Duodenal mucosa (tissue), 2 donors: ENCODE measurements at regions not wholly inside any gene's neighbourhood (a gene's known extent, or its start where the extent isn't known, plus 50 kb on each side); places are given as distances from the start of the nearest gene placed in this dataset.
"Not testable (repeated sequence)": the region's sequence is repeated elsewhere in the genome, so short reads cannot be mapped to it uniquely, and the experiment has no call there.

Experiments
- H3K27ac ChIP-seq: one replicate; pipeline ENCODE4 v1.7.0; 2013; ENCODE audit warnings: low read depth, low read length
- H3K27me3 ChIP-seq, 2 donors: one replicate each; pipeline ENCODE4 v1.7.0; 2013; ENCODE audit warnings: low read length in 2 of 2, control low read depth in 1 of 2; ENCODE audit not compliant: insufficient read depth in 2 of 2, control insufficient read depth in 1 of 2
- H3K36me3 ChIP-seq, 2 donors: one replicate each; pipeline ENCODE4 v1.7.0; 2013; ENCODE audit warnings: low read length in 2 of 2, control low read depth in 1 of 2; ENCODE audit not compliant: insufficient read depth in 2 of 2, control insufficient read depth in 1 of 2
- H3K4me1 ChIP-seq, 2 donors: one replicate each; pipeline ENCODE4 v1.7.0; 2013; ENCODE audit warnings: low read length in 2 of 2, control low read depth in 1 of 2; ENCODE audit not compliant: insufficient read depth in 2 of 2, control insufficient read depth in 1 of 2
- H3K4me3 ChIP-seq, 2 donors: one replicate each; pipeline ENCODE4 v1.7.0; 2013; ENCODE audit warnings: low read length in 2 of 2, low read depth in 1 of 2
- H3K9ac ChIP-seq, 2 donors: one replicate each; pipeline ENCODE4 v1.7.0; 2013; ENCODE audit warnings: low read length in 2 of 2, low read depth in 1 of 2
- H3K9me3 ChIP-seq, 2 donors: one replicate each; pipeline ENCODE4 v1.7.0; 2013; ENCODE audit warnings: low read length in 2 of 2, control low read depth in 1 of 2; ENCODE audit not compliant: control insufficient read depth in 1 of 2

DNA sequence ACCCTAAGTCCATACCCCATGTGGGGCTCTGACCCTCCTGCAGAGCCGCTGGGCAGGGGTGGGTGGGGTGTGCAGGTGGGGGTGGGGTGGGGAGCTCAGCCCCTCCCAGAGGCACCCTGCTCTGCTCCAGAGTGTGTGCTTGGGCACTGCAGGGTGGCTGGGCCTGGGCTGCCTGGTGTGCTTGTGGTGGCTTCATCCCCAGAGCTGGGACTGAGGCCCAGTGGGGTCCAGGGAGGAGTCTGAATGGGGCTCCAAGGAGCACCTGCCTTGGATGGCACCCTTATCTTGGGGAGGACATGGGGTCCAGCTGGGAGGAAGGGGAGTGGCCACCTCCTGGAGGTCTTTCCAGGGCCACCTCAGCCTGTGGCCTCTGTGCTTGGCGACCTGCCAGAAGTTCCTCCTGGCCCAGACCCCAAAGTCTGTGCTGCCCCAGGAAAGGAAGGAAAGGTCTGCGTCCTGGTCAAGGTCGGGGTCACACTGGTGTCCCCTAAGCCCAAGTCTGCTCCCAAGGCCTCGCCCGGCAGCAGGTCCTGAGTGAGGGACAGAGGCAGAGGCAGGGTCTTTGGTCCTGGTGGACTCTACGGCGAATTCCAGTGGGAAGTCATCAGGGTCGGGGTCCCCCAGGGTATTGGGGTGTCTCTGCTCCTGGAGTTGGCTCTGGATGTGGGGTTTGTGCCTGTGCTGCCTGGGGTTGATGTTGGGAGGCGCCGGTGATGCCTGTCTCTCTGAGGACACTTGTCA, 373.4 kb downstream of the TMEM121 start:
- Histone ChIP-seq H3K27ac (no peak overlapping the region), H3K9me3 (no peaks in the 10 kb centered on the region), H3K4me3 (no peak overlapping the region)

DNA sequence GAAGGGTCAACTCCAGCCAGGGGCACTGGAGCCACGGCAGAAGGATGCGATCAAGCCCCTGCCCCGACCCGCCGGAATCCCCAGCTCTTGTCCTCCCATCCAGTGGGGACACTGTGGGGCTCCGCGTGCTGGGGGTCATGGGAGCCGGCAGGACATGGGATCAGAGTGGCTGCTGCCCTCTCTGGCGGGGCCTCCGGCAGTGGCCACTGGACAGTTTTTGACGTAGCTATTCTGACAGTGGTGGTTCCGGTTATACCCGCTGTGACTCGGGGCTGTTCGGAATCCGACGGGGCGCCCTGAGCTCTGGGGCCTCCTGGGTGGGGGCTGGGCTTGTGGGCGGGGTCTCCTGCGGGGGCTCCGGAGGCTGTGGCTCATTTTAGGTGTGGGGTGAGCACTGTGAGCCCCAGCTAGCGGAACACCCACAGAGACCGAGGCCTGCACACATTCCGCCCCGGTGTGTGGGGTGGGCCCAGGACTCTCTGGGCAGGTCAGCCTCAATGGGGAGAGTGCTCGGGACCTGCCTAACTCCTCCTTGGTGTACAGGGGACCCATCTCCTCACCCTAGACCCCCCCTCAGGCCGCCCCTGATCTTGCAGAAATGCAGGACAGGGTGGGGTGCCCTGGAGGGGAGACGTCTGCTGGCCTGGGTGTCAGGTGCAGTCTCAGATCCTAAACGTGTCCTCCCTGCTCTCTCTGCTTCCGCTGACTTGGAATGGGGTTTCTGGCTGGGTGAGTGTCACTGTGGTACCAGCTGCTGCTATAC, 374.2 kb downstream of the TMEM121 start:
- no peaks in the 10 kb centered on the region for H3K27me3 ChIP-seq
- no peaks in the 10 kb centered on the region for H3K36me3 ChIP-seq
- no peak overlapping the region for H3K27ac ChIP-seq
- H3K4me3 ChIP-seq, result no peak overlapping the region
- no peaks in the 10 kb centered on the region for H3K4me1 ChIP-seq
- no peak overlapping the region for H3K9ac ChIP-seq
- H3K9me3 ChIP-seq, result no peaks in the 10 kb centered on the region

More for the DNA sequence above, 373.4 kb downstream of the TMEM121 start:
- H3K27me3 ChIP-seq, result no peaks in the 10 kb centered on the region
- no peaks in the 10 kb centered on the region for H3K36me3 ChIP-seq
- H3K9ac ChIP-seq, result no peak overlapping the region
- no peaks in the 10 kb centered on the region for H3K4me1 ChIP-seq

DNA sequence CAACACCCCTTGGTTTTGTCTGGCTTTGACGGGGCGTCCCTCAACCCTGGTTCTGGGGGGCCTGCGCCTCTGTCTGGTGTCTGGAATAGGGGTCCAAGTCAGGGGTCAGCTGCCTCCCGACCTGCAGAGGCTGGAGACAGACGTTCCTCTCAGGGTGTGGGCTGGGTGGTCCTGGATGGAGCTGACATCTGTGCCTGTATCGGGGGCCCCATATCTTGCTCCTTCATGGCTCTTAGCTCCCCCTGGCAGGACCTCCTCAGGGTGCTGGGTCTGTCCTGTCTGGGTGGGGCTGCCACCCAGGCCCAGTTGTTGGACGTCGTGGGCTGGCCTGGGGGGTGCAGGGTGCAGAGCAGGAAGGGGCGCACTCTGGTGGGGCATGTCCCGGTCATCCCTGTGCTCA, 374.8 kb downstream of the TMEM121 start:
- H3K9me3 ChIP-seq, result no peaks in the 10 kb centered on the region
- H3K9ac ChIP-seq, result no peak overlapping the region
- no peaks in the 10 kb centered on the region for H3K27me3 ChIP-seq
- H3K4me3 ChIP-seq, result no peak overlapping the region
- no peaks in the 10 kb centered on the region for H3K36me3 ChIP-seq
- no peaks in the 10 kb centered on the region for H3K4me1 ChIP-seq
- H3K27ac ChIP-seq, result no peak overlapping the region

DNA sequence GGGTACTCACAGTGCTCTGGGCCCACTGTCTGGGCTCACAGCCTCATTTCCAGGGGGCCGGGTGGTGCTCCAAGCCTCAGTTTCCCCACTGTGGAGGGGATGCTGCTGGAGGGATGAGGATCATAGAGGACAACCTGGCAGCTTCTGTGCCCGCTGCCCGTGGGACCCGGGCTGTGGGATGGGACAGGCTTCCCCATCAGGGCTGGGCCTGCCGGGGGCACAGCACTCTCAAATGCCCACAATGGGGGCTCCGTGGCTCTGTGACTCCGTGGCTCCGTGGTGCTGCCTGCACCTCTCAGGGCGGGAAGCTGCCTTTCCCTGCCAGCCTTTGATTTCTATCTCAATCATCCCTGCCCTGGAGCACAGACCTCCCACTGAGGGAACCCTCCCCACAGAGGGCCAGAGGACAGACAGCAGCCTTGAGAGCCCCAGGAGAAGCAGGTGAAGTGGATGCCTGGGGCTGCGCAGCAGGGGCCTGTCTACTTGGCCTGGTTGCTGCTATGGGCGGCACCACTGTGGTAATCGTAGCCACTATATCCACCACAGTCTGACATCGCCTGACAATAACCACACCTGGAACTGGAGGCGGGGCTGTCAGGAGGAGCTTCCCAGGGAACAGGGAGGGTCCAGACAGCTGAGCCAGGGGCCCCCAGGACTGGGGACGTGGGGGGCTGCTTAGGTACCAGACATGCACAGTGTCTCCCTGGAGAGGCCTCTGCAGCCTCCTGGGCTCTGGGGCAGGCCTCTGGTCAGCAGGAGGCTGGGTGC, 375.9 kb downstream of the TMEM121 start:
- Histone ChIP-seq H3K4me3 (no peak overlapping the region), H3K36me3 (no peaks in the 10 kb centered on the region), H3K9me3 (no peaks in the 10 kb centered on the region), H3K27ac (no peak overlapping the region), H3K27me3 (no peaks in the 10 kb centered on the region), H3K4me1 (no peaks in the 10 kb centered on the region), H3K9ac (no peak overlapping the region)

DNA sequence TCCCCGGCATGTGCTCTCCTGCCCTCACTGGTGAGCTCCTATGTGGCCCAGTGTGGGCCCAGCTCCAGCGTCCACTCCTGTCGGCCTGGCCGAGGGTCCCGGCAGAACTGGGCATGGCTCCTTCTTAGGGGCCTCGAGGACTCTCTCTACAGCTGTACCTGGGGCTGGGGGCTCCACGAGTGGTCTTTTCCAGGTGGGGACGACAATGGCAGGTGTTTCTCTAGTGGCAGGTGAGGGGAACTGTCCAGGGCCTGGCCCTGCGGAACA, 376.4 kb downstream of the TMEM121 start:
- H3K27ac ChIP-seq, H3K9ac ChIP-seq, H3K27me3 ChIP-seq, H3K9me3 ChIP-seq, H3K4me3 ChIP-seq, H3K36me3 ChIP-seq, H3K4me1 ChIP-seq: not testable (repeated sequence)

DNA sequence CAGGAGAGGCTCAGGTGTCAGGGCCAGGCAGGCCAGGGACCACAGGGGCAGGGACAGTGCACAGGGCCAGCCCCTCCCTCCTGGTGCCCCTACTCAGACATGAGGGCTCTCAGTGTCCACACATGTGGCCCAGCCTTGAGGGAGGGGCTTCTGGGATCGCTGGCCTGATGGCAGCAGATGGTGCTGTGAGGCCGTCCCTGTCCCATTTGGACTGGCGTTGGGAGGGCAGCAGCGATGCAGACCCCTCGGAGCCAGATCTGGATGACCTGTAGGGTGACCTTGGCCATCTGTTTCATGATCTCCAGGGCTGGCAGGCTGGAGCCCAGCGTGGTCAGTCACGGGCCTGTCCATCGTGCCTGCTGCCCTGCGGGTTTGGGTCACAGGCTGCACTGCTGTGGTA, 377.6 kb downstream of the TMEM121 start:
- no peaks in the 10 kb centered on the region for H3K27me3 ChIP-seq
- no peaks in the 10 kb centered on the region for H3K36me3 ChIP-seq
- H3K9me3 ChIP-seq, result no peaks in the 10 kb centered on the region
- no peak overlapping the region for H3K9ac ChIP-seq
- no peaks in the 10 kb centered on the region for H3K4me1 ChIP-seq
- H3K4me3 ChIP-seq, result no peak overlapping the region
- no peak overlapping the region for H3K27ac ChIP-seq

DNA sequence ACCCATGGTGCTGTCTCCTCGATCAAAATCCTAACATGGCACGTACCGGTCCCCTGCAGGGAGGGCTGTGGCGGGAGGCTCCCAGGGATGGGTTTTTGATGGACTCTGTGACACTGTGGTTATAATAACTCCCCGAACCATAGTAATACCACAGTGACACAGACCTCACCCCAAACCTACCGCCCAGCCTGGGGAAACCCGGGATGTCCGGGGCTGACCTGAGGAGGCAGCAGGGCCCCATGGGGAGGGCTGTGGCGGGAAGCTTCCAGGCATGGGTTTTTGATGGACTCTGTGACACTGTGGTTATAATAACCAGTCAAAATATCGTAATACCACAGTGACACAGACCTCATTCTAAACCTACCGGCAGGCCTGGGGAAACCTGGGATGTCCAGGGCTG, 378.0 kb downstream of the TMEM121 start:
- Histone ChIP-seq H3K4me1 (no peaks in the 10 kb centered on the region), H3K4me3 (no peak overlapping the region), H3K9ac (no peak overlapping the region), H3K9me3 (no peaks in the 10 kb centered on the region), H3K36me3 (no peaks in the 10 kb centered on the region), H3K27ac (no peak overlapping the region), H3K27me3 (no peaks in the 10 kb centered on the region)

DNA sequence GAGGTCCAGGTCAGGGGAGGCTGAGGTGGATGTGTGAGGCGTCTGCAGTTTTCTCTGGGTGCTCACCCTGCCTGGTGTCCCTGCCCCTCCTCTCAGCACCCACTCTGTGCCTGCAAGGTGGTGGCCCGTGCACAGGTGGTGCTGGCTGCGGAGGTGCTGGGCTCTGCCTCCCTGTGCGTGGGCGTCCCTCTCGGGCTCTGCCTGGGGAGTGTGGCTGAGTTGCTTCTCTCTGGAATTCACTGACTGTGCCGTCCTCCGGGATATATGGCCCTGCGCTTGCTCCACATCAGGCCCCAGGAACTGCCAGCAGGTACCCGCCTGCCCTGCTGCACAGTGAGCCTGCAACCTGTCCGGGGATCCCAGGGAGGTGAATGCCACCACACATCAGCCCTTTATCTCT, 379.1 kb downstream of the TMEM121 start:
- Histone ChIP-seq H3K27me3 (no peaks in the 10 kb centered on the region), H3K9ac (no peak overlapping the region), H3K9me3 (no peaks in the 10 kb centered on the region), H3K36me3 (no peaks in the 10 kb centered on the region), H3K27ac (no peak overlapping the region), H3K4me3 (no peak overlapping the region), H3K4me1 (no peaks in the 10 kb centered on the region)

DNA sequence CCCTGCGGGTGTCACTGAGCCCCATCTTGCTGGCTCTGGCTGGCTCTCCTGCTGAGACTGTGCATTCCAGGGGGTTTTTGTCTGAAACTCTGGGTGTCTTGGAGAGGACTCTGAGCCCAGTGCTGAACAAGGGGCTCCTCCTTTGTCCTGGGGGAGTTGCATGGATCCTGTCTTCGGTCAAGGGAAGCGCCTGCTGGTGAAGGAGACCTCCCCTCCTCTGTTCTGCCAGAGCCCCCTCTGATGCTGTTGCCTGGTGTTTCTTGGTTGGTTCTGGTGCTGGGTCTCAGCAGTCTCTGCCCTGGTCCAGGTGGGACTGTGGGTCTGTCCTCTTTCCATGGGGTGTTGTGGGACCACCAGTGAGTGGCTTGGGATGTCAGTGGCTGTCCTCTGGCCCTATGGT, 380.9 kb downstream of the TMEM121 start:
- Histone ChIP-seq H3K27ac (no peak overlapping the region), H3K9me3 (no peaks in the 10 kb centered on the region), H3K9ac (no peak overlapping the region), H3K4me1 (no peaks in the 10 kb centered on the region), H3K27me3 (no peaks in the 10 kb centered on the region), H3K4me3 (no peak overlapping the region), H3K36me3 (no peaks in the 10 kb centered on the region)

DNA sequence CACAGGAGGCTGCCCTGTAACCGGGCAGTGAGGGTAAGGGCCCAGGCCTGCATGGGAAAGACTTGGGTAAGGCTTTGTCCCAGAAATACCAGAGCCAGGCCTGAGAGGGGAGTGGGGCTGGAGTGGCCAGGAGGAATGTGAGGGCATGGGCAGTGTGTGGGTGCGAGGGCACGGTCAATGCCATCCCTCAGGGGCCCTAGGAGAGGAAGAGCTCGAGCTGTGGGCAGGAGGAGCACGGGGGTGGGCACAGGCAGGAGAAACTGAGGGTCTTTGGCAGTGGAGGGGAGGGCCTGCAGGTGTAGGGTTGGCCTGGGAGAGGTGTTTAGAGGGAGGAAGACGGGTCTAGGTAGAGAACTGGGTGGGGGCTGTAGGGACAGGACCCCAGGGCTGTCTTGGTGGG, 381.6 kb downstream of the TMEM121 start:
- no peaks in the 10 kb centered on the region for H3K4me1 ChIP-seq
- no peak overlapping the region for H3K27ac ChIP-seq
- no peaks in the 10 kb centered on the region for H3K9me3 ChIP-seq
- H3K4me3 ChIP-seq, result no peak overlapping the region
- H3K36me3 ChIP-seq, result no peaks in the 10 kb centered on the region
- H3K9ac ChIP-seq, result no peak overlapping the region
- no peaks in the 10 kb centered on the region for H3K27me3 ChIP-seq
